Epithelial cell of esophagus (primary cell): ENCODE measurements at regions not wholly inside any gene's neighbourhood (a gene's known extent, or its start where the extent isn't known, plus 50 kb on each side); places are given as distances from the start of the nearest gene placed in this dataset.

ENCODE experiments used
- DNase-seq: peaks from one replicate; pipeline ENCODE4 v3.0.0; 2010; ENCODE audit warnings: low read depth
- H3K4me3 ChIP-seq: 2 replicates; pipeline ENCODE4 v1.5.1; 2011; ENCODE audit warnings: mild to moderate bottlenecking, low read length, control low read depth
- CTCF ChIP-seq: IDR thresholded peaks from 2 replicates; pipeline ENCODE4 v1.5.1; 2011; ENCODE audit warnings: low read depth, mild to moderate bottlenecking, low read length, control low read depth, inconsistent platforms; ENCODE audit not compliant: insufficient read depth; ENCODE audit errors: missing control alignments

DNA sequence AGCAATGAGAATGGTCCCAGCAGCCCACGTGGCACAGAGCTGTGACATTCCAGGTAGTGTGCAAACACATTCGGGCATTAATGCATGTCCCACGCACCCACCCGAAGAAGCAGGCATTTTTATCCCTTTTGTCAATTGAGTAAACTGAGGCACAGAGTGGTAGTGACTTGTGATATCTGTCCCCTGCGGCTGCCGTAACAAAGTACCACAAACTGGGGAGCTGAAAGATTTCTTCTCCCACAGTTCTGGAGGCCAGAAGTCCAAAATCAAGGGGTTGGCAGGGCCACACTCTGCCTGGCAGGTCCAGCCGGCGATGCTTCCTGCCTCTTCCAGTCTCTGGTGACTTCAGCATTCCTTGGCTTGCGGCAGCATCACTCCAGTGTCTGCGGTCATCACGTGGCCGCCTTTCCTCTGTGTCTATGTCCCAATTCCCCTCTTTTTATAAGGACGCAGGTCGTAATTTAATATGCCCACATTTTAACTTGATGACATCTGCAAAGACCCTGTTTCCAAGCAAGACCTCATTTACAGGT is 221.9 kb upstream of the GSE1 start:
- H3K4me3 ChIP-seq, result no peak overlapping the region
- DNase-seq, result no peak
- no peak for TF ChIP-seq CTCF

DNA sequence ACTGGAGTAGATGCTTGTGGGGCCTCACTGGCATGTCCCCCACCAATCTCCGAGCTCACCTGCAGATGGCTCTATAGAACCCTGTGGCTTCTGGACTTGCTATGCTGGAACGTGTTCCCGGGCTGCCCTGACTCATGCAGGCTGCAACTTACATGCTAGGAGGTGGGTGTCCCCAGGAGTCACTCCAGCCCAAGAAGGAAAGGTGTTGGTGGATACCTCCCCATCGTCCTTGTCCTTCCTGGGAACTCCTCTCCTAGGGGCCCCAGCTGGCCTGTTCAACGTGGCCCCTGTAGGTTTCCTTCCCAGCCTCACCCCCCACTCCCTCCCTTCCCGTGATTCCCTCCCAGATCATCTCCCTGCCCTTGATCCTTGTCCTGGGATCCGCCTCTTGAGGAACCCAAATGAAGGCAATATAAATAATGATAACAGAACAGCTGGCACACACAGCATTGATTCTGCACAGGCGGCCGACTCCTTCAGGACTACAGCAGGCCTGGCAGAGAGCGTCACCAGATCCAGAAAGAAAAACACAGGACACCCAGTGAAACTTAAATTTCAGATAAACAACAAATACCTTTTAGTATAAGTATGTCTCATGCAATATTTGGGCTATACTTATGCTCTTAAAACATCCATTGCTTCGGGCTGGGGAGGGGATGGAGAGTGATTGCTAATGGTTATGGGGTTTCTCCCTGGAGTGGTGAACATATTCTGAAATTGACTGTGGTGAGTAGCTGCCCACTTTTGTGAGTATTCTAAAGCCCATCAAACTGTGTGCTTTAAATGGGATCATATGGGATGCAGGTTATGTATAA is 221.1 kb upstream of the GSE1 start:
- H3K4me3 ChIP-seq, result no peak overlapping the region
- DNase-seq, result peak; percentile 73
- peak; percentile 14 for TF ChIP-seq CTCF

DNA sequence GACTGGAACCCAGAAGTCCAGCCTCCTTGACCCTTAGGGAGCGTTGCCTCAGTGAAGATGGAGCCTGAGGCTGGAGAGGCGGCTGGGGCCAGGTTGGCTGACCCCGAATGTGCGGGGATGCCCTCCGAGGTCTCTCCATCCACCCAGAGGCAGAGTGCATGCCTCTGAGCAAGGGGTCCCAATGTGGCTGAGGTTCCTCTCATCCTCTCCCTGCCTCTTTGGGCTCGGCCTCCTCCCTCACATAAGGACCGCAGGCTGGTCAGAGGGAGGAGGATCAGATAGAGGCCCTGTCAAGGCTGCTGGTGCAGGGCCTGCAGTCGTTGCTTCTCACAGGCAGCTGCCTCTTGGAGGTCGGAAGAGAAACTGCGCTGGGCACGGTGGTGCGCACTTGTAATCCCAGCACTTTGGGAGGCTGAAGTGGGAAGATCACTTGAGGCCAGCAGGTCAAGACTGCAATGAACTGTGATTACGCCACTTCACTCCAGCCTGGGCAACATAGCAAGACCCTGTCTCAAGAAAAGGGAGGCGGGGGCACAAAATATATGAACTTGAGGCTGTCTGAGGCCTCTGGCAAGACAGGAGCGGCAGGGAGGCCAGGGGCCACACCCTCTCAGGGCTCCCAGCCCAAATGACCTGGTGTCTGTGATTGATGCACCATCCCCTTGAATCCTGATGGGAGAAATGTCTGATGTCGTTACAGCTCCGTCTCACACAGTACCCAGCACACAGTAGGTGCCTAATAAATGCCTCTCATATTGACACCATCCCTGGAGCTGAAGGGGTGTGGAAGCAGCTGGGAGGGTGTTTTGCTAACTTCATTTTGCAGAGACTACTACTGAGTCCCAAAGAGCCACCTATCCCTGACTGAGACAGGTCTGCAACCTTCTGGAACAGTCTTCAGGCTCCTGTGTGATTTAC is 220.1 kb upstream of the GSE1 start:
- no peak for DNase-seq
- no peak for TF ChIP-seq CTCF
- H3K4me3 ChIP-seq, result no peak overlapping the region

DNA sequence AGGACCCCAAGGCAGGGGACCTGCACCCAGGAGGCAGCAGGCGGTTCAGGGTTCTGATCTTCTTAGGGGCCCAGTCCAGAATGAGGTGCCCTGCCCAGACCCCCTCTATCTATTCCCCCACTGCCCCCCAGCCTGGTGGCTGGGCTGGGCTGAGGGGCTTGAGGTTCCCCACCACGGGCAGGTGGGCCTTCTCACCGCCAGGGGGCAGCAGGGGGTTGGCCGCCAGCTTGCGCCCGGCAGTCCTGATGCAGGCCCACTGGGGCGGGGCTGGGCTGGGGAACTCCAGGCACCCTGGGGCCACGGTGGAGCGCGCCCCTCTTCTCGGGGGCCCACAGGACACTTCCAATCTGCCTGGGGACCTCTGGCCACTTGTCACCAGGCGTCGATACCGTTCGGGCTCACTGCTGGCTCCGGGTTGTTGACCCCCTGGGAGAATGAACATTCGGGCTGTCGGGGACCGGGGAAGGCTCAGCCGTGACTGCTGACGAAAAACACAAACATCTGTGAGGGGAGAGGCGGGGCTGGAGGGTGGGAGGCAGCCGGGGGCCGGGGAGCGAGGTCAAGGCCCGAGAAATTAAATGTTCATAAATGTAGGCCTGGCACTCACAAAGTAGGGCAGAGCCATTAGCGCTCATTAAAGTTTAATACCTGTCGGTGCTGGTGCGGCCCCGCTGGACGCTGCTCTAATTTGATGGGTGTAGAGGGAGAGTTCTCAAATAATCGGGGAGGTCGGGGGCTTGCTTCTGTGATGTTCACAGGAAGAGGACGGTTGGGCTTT is 219.3 kb upstream of the GSE1 start:
- peak; percentile 37 for DNase-seq
- no peak overlapping the region for H3K4me3 ChIP-seq
- TF ChIP-seq CTCF, result peak; percentile 59

- no peak for TF ChIP-seq CTCF
- no peak overlapping the region for H3K4me3 ChIP-seq
- DNase-seq, result no peak
These were observed 218.5 kb upstream of the GSE1 start for GRCh38 chr16:85394456-85395206.
